Mesendoderm (in vitro differentiated cells): ENCODE measurements at regions not wholly inside any gene's neighbourhood (a gene's known extent, or its start where the extent isn't known, plus 50 kb on each side); places are given as distances from the start of the nearest gene placed in this dataset.

Experiments used
- DNase-seq: peaks from one replicate; pipeline ENCODE4 v3.0.0; 2013
- H2AK5ac ChIP-seq: 2 replicates; pipeline ENCODE4 v1.6.1; 2013; ENCODE audit warnings: low read length, inconsistent platforms
- H2BK120ac ChIP-seq: 2 replicates; pipeline ENCODE4 v1.6.1; 2013; ENCODE audit warnings: low read depth, mild to moderate bottlenecking, low read length, moderate library complexity, mixed read lengths
- H2BK15ac ChIP-seq: replicated peaks from 2 replicates; pipeline ENCODE4 v1.6.1; 2013; ENCODE audit warnings: low read depth, mild to moderate bottlenecking, moderate library complexity
- H2BK5ac ChIP-seq: 2 replicates; pipeline ENCODE4 v1.6.1; 2013; ENCODE audit warnings: low read length, inconsistent platforms
- H3K18ac ChIP-seq: 2 replicates; pipeline ENCODE4 v1.6.1; 2013; ENCODE audit warnings: mild to moderate bottlenecking, low read length, mixed read lengths
- H3K23ac ChIP-seq: one replicate; pipeline ENCODE4 v1.6.1; 2013; ENCODE audit warnings: low read length
- H3K27ac ChIP-seq: 2 replicates; pipeline ENCODE4 v1.5.1; 2013; ENCODE audit warnings: low read depth, mild to moderate bottlenecking, inconsistent platforms, low read length, moderate library complexity
- H3K27me3 ChIP-seq: 2 replicates; pipeline ENCODE4 v1.6.1; 2013; ENCODE audit warnings: low read length, control low read depth, mild to moderate bottlenecking, inconsistent platforms; ENCODE audit not compliant: insufficient read depth, poor library complexity
- H3K36me3 ChIP-seq: 2 replicates; pipeline ENCODE4 v1.6.1; 2013; ENCODE audit warnings: low read length, inconsistent platforms; ENCODE audit not compliant: control insufficient read depth, insufficient read depth
- H3K4ac ChIP-seq: one replicate; pipeline ENCODE4 v1.6.1; 2013; ENCODE audit warnings: low read depth, mild to moderate bottlenecking, low read length, moderate library complexity
- H3K4me1 ChIP-seq: 2 replicates; pipeline ENCODE4 v1.6.1; 2013; ENCODE audit warnings: low read depth, low read length, inconsistent platforms; ENCODE audit not compliant: control insufficient read depth
- H3K4me2 ChIP-seq: 2 replicates; pipeline ENCODE4 v1.6.1; 2013; ENCODE audit warnings: low read length
- H3K4me3 ChIP-seq: 2 replicates; pipeline ENCODE4 v1.5.1; 2013; ENCODE audit warnings: mild to moderate bottlenecking, low read length
- H3K56ac ChIP-seq: one replicate; pipeline ENCODE4 v1.6.1; 2013; ENCODE audit warnings: low read length
- H3K79me1 ChIP-seq: 2 replicates; pipeline ENCODE4 v1.6.1; 2013; ENCODE audit warnings: low read length, inconsistent platforms
- H3K79me2 ChIP-seq: 2 replicates; pipeline ENCODE4 v1.6.1; 2013; ENCODE audit warnings: mild to moderate bottlenecking, low read length; ENCODE audit not compliant: control insufficient read depth, insufficient read depth
- H3K9ac ChIP-seq: 2 replicates; pipeline ENCODE4 v1.6.1; 2013; ENCODE audit warnings: low read length, inconsistent platforms
- H4K5ac ChIP-seq: one replicate; pipeline ENCODE4 v1.6.1; 2013; ENCODE audit warnings: low read length
- H4K8ac ChIP-seq: one replicate; pipeline ENCODE4 v1.6.1; 2013; ENCODE audit warnings: low read depth, mild to moderate bottlenecking, control low read depth, low read length, moderate library complexity
- WGBS: extraction: QIAGEN DNeasy Blood & Tissue Kit; methylation state at CpG from one replicate; pipeline ENCODE4 v1.1.7; 2013; ENCODE audit warnings: low lambda C conversion rate, missing lambda C conversion rate; ENCODE audit not compliant: insufficient coverage; ENCODE audit errors: extremely low coverage; 5-methylcytosine and 5-hydroxymethylcytosine counted together

DNA sequence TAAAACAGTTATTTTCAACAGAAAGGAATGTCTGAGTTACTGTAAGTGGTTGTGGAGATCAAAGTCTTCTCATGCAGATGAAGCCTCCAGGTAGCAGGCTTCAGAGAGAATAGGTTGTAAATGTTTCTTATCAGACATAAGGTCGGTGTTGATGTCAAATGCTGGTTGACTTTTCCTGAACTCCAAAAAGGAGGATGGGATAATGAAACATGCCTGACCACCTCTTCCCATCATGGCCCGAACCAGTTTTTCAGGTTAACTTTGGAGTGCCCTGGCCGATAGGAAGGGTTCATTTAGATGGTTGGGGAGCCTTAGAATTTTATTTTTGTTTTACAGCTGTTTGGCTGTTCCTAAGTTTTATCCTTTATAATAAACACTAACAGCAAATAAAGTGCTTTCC lies 478.4 kb downstream of the ACTL7B start:
- Histone ChIP-seq H3K4ac (no peak overlapping the region), H3K4me1 (no peaks in the 10 kb centered on the region), H3K79me2 (no peaks in the 10 kb centered on the region), H3K56ac (no peak overlapping the region), H2BK120ac (no peak overlapping the region), H3K23ac (no peak overlapping the region), H3K18ac (no peak overlapping the region), H3K27me3 (no peaks in the 10 kb centered on the region), H3K27ac (no peak overlapping the region), H4K5ac (no peak overlapping the region), H3K79me1 (no peaks in the 10 kb centered on the region), H3K36me3 (no peaks in the 10 kb centered on the region), H3K4me2 (no peak overlapping the region), H4K8ac (no peak overlapping the region), H2AK5ac (no peak overlapping the region), H2BK15ac (no peak overlapping the region), H2BK5ac (no peak overlapping the region), H3K4me3 (no peak overlapping the region), H3K9ac (no peak overlapping the region)
- DNase-seq, result peak; percentile 24
- no CpG with 5 or more reads among the region's 3 CpGs for WGBS

DNA sequence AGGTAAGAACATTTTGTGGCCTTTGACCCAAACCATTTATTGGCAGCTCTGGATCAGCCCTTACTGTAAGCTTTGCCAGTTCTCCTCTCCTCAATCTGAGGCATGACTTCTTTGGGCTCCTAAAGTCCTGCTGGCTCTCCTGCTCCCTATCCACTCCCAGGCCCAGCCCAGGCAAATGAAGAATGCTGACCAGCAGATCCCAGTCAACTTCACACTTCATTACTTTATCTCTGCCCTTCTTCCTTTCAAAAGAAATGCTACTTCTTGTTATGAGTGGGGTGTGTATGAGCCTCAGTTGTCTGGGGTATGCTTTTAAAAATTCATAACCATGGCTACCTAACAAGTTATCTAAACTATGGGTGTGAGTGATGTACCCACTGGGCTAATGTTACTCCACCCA lies 479.6 kb downstream of the ACTL7B start:
- H2BK5ac ChIP-seq, result no peak overlapping the region
- no peak overlapping the region for H3K4me2 ChIP-seq
- no peak overlapping the region for H2BK120ac ChIP-seq
- H3K18ac ChIP-seq, result no peak overlapping the region
- H2AK5ac ChIP-seq, result no peak overlapping the region
- no peaks in the 10 kb centered on the region for H3K36me3 ChIP-seq
- no peak overlapping the region for H3K9ac ChIP-seq
- no peaks in the 10 kb centered on the region for H3K79me1 ChIP-seq
- no peak overlapping the region for H3K56ac ChIP-seq
- no peak overlapping the region for H4K5ac ChIP-seq
- no peak overlapping the region for H3K27ac ChIP-seq
- no peak overlapping the region for H2BK15ac ChIP-seq
- H3K4me3 ChIP-seq, result no peak overlapping the region
- H3K23ac ChIP-seq, result peak overlapping the region; percentile 35
- no peak overlapping the region for H3K4ac ChIP-seq
- no peaks in the 10 kb centered on the region for H3K79me2 ChIP-seq
- peak; percentile 31 for DNase-seq
- no peak overlapping the region for H4K8ac ChIP-seq
- no peaks in the 10 kb centered on the region for H3K4me1 ChIP-seq
- H3K27me3 ChIP-seq, result no peaks in the 10 kb centered on the region

DNA sequence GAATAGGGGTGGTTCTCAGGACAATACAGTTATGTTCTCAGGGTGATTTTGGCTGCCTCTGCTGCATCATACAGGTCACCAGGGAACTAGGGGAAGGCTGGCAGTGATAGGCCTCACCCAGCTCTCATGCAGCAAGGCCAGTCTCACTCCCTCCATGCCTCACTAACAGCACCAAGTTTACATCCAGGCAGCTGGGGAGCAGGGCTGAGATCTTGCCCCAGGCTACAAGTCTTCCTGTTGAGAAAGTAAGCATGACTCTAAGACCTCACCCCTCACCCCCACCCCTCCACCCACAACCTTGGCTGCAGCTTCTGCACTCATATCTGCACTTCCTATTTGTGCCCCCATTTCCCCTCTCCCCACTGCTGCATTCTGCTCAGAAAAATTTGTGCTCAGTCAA lies 481.2 kb downstream of the ACTL7B start:
- peak; percentile 42 for DNase-seq

DNA sequence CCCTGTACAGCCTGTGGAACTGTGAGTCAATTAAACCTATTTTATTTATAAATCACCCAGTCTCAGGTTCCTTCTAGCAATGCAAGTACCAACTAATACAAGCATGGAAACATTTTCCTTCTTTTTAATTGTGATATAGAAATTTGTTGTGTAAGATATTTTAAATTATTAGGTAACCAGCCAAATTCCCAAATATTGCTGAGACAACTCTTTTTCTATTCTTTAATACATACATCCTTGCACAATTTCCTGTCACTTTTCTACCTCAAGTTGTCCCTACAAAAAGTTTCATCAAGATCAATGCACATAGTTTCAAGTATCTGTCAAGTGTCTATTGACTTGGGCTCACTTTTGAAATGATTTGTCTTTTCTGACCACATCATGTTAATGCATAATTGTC lies 488.6 kb downstream of the ACTL7B start:
- Histone ChIP-seq H3K79me2 (no peaks in the 10 kb centered on the region), H3K4me3 (no peak overlapping the region), H3K36me3 (no peaks in the 10 kb centered on the region), H3K56ac (no peak overlapping the region), H2BK5ac (no peak overlapping the region), H3K27ac (no peak overlapping the region), H2BK15ac (no peak overlapping the region), H3K18ac (no peak overlapping the region), H3K4me1 (no peaks in the 10 kb centered on the region), H3K9ac (no peak overlapping the region), H4K8ac (no peak overlapping the region), H2AK5ac (no peak overlapping the region), H4K5ac (no peak overlapping the region), H3K79me1 (no peaks in the 10 kb centered on the region), H3K27me3 (no peaks in the 10 kb centered on the region), H3K4me2 (no peak overlapping the region), H3K23ac (no peak overlapping the region), H2BK120ac (no peak overlapping the region), H3K4ac (no peak overlapping the region)
- DNase-seq, result no peak

More for the DNA sequence above, 481.2 kb downstream of the ACTL7B start:
- H3K4me3 ChIP-seq, result no peak overlapping the region
- no peaks in the 10 kb centered on the region for H3K79me2 ChIP-seq
- no peak overlapping the region for H3K56ac ChIP-seq
- no peak overlapping the region for H3K4ac ChIP-seq
- no peak overlapping the region for H3K27ac ChIP-seq
- no peak overlapping the region for H2AK5ac ChIP-seq
- H3K27me3 ChIP-seq, result no peaks in the 10 kb centered on the region
- no peak overlapping the region for H3K18ac ChIP-seq
- no peaks in the 10 kb centered on the region for H3K4me1 ChIP-seq
- H3K9ac ChIP-seq, result no peak overlapping the region
- no peak overlapping the region for H2BK15ac ChIP-seq
- H3K79me1 ChIP-seq, result no peaks in the 10 kb centered on the region
- no peak overlapping the region for H2BK5ac ChIP-seq
- H2BK120ac ChIP-seq, result no peak overlapping the region
- H4K5ac ChIP-seq, result no peak overlapping the region
- no peak overlapping the region for H3K23ac ChIP-seq
- no peak overlapping the region for H3K4me2 ChIP-seq
- H3K36me3 ChIP-seq, result no peaks in the 10 kb centered on the region
- no peak overlapping the region for H4K8ac ChIP-seq

DNA sequence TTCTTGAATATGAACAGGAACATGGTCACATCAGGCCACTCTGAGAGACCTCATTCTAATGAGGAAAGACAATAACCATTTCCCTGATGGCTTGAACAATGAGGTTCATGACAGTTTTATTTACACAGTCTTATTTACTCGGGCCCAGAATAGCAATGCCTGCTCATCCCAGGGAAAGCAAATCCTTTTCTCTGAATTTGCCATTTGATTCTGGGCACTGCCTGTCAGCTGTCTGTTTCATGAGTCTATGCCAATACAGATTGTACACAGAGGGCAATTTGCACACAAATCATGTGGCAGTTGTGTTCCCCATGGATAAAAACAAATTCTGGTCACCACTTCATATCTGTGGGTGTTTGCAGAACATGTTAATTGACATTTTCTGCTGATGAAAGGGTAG lies 492.5 kb downstream of the ACTL7B start:
- no peaks in the 10 kb centered on the region for H3K79me1 ChIP-seq
- H2BK120ac ChIP-seq, result no peak overlapping the region

DNA sequence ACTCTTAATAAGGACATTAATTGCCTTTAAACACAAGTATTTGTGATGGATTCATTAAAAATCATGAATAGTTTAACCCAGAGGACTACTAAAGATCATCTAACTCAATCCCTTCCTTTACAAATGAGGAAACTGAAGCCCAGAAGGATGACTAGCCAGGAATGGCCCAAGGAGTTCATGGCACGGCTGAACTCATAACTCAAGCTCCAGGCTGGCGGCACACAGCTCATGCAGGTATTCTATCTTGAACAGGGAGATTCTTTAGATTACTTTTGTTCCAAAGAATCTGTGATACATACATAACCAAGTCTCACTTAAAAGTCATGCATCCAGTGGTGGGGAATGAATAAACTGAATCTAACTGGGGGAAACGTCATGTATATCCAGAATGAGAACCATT lies 495.5 kb downstream of the ACTL7B start:
- Histone ChIP-seq H3K27ac (no peak overlapping the region), H3K56ac (no peak overlapping the region), H3K18ac (no peak overlapping the region), H3K4me2 (no peak overlapping the region), H4K5ac (no peak overlapping the region), H2AK5ac (no peak overlapping the region), H3K4ac (no peak overlapping the region), H3K36me3 (no peaks in the 10 kb centered on the region), H3K4me1 (no peaks in the 10 kb centered on the region), H2BK15ac (no peak overlapping the region), H3K79me1 (no peaks in the 10 kb centered on the region), H2BK120ac (no peak overlapping the region), H3K79me2 (no peaks in the 10 kb centered on the region), H4K8ac (no peak overlapping the region), H3K9ac (no peak overlapping the region), H3K27me3 (no peaks in the 10 kb centered on the region), H2BK5ac (no peak overlapping the region), H3K23ac (no peak overlapping the region), H3K4me3 (no peak overlapping the region)
- WGBS, result no CpG with 5 or more reads among the region's 3 CpGs
- DNase-seq, result no peak

More for the DNA sequence above, 492.5 kb downstream of the ACTL7B start:
- Histone ChIP-seq H3K56ac (no peak overlapping the region), H3K27ac (no peak overlapping the region), H3K9ac (no peak overlapping the region), H3K18ac (no peak overlapping the region), H2AK5ac (no peak overlapping the region), H2BK15ac (no peak overlapping the region), H3K4me1 (no peaks in the 10 kb centered on the region), H3K23ac (no peak overlapping the region), H3K4ac (no peak overlapping the region), H3K4me3 (no peak overlapping the region), H2BK5ac (no peak overlapping the region), H3K27me3 (no peaks in the 10 kb centered on the region), H3K4me2 (no peak overlapping the region), H3K79me2 (no peaks in the 10 kb centered on the region), H4K8ac (no peak overlapping the region), H4K5ac (no peak overlapping the region), H3K36me3 (no peaks in the 10 kb centered on the region)
- no CpG with 5 or more reads among the region's 1 CpG for WGBS
- DNase-seq, result no peak
